ENCODE measurements at regions not wholly inside any gene's neighbourhood (a gene's known extent, or its start where the extent isn't known, plus 50 kb on each side); places are given as distances from the start of the nearest gene placed in this dataset.

DNA sequence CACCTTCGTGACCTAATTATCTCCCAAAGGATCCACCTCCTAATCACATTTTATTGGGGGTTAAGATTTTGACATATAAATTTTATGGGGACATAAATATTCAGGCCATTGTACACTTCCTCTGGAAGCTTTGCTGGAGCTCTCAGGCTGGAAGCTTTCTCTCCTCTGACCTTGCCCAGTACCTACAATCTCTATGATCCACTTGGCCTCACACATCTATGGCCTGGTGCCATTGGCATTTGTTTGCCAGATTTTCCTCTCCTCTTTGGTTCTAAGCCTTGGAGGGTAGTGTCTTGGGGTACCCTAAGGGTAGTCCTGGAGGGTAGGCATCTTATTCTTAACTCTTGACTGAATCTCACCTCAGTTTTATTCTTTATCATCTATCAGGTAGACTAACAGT lies 79.0 kb downstream of the HLX start (continued):
- TF ChIP-seq, protein P1, sequence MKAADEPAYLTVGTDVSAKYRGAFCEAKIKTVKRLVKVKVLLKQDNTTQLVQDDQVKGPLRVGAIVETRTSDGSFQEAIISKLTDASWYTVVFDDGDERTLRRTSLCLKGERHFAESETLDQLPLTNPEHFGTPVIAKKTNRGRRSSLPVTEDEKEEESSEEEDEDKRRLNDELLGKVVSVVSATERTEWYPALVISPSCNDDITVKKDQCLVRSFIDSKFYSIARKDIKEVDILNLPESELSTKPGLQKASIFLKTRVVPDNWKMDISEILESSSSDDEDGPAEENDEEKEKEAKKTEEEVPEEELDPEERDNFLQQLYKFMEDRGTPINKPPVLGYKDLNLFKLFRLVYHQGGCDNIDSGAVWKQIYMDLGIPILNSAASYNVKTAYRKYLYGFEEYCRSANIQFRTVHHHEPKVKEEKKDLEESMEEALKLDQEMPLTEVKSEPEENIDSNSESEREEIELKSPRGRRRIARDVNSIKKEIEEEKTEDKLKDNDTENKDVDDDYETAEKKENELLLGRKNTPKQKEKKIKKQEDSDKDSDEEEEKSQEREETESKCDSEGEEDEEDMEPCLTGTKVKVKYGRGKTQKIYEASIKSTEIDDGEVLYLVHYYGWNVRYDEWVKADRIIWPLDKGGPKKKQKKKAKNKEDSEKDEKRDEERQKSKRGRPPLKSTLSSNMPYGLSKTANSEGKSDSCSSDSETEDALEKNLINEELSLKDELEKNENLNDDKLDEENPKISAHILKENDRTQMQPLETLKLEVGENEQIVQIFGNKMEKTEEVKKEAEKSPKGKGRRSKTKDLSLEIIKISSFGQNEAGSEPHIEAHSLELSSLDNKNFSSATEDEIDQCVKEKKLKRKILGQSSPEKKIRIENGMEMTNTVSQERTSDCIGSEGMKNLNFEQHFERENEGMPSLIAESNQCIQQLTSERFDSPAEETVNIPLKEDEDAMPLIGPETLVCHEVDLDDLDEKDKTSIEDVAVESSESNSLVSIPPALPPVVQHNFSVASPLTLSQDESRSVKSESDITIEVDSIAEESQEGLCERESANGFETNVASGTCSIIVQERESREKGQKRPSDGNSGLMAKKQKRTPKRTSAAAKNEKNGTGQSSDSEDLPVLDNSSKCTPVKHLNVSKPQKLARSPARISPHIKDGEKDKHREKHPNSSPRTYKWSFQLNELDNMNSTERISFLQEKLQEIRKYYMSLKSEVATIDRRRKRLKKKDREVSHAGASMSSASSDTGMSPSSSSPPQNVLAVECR (CRISPR knock-in tag; IDR thresholded peaks at IDR 0.05; ENCODE audit: borderline replicate concordance), result no peak
- no peak for TF ChIP-seq REPIN1 (CRISPR knock-in tag; IDR thresholded peaks at IDR 0.05; ENCODE audit: borderline replicate concordance, low read depth)
- TF ChIP-seq ZNF800 (CRISPR knock-in tag; IDR thresholded peaks at IDR 0.05), result no peak
- TF ChIP-seq ISX (CRISPR knock-in tag; conservative IDR thresholded peaks at IDR 0.05), result no peak
- TF ChIP-seq ONECUT2 (CRISPR knock-in tag; IDR thresholded peaks at IDR 0.05), result no peak
- TF ChIP-seq ZNF672 (CRISPR knock-in tag; IDR thresholded peaks at IDR 0.05), result no peak
- no peak for TF ChIP-seq CENPX (CRISPR knock-in tag; IDR thresholded peaks at IDR 0.05)
- TF ChIP-seq MAF1 (CRISPR knock-in tag; IDR thresholded peaks at IDR 0.05; ENCODE audit: borderline replicate concordance), result no peak

Measured in HepG2 (cell line).